ENCODE measurements at regions not wholly inside any gene's neighbourhood (a gene's known extent, or its start where the extent isn't known, plus 50 kb on each side); places are given as distances from the start of the nearest gene placed in this dataset.

DNA sequence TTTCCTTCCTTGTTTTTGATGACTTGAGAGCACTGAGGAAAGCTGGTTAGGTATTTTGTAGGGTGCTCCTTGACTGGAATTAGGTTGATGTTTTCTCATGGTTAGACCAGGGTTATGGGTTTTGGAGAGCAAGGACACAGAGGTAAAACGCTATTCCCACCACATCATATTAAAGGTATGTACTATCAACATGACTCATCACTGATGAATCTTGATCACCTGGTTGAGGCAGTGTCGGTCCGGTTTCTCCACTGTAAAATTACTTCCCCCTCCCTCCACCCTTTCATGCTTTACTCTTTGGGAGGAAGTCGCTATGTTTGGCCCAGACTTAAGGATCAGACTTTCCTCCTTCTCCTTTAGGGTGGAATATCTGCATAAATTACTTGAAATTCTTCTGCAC is 201.6 kb downstream of the EDEM1 start:
- TF ChIP-seq ZBED1 (IDR thresholded peaks at IDR 0.05) (no peak), POLR2AphosphoS5 (IDR thresholded peaks at IDR 0.05; ENCODE audit: control insufficient read depth, insufficient read depth, low read depth, low read length) (no peak), NFXL1 (CRISPR knock-in tag; IDR thresholded peaks at IDR 0.05) (no peak), EP300 (IDR thresholded peaks at IDR 0.05; ENCODE audit: low read length) (no peak), SP1 (CRISPR knock-in tag; IDR thresholded peaks at IDR 0.05) (no peak), HDAC8 (tag; IDR thresholded peaks at IDR 0.05) (no peak), TOE1 (IDR thresholded peaks at IDR 0.05; ENCODE audit: borderline replicate concordance) (no peak), TOE1 (CRISPR knock-in tag; IDR thresholded peaks at IDR 0.05; ENCODE audit: borderline replicate concordance, low read depth) (no peak), CBX1 (IDR thresholded peaks at IDR 0.05; ENCODE audit: low read depth) (no peak), EHMT2 (IDR thresholded peaks at IDR 0.05) (no peak), SREBF2 (CRISPR knock-in tag; IDR thresholded peaks at IDR 0.05) (no peak), MTA1 (IDR thresholded peaks at IDR 0.05; ENCODE audit: borderline replicate concordance) (no peak)
- TF ChIP-seq, protein P1, sequence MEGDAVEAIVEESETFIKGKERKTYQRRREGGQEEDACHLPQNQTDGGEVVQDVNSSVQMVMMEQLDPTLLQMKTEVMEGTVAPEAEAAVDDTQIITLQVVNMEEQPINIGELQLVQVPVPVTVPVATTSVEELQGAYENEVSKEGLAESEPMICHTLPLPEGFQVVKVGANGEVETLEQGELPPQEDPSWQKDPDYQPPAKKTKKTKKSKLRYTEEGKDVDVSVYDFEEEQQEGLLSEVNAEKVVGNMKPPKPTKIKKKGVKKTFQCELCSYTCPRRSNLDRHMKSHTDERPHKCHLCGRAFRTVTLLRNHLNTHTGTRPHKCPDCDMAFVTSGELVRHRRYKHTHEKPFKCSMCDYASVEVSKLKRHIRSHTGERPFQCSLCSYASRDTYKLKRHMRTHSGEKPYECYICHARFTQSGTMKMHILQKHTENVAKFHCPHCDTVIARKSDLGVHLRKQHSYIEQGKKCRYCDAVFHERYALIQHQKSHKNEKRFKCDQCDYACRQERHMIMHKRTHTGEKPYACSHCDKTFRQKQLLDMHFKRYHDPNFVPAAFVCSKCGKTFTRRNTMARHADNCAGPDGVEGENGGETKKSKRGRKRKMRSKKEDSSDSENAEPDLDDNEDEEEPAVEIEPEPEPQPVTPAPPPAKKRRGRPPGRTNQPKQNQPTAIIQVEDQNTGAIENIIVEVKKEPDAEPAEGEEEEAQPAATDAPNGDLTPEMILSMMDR (IDR thresholded peaks at IDR 0.05 in 2 of 3, conservative IDR thresholded peaks at IDR 0.05 in 1 of 3; ENCODE audit: insufficient read depth in 2 of 3, low read depth in 1 of 3, low read length in 3 of 3), result no peak
